ENCODE measurements at regions not wholly inside any gene's neighbourhood (a gene's known extent, or its start where the extent isn't known, plus 50 kb on each side); places are given as distances from the start of the nearest gene placed in this dataset.

DNA sequence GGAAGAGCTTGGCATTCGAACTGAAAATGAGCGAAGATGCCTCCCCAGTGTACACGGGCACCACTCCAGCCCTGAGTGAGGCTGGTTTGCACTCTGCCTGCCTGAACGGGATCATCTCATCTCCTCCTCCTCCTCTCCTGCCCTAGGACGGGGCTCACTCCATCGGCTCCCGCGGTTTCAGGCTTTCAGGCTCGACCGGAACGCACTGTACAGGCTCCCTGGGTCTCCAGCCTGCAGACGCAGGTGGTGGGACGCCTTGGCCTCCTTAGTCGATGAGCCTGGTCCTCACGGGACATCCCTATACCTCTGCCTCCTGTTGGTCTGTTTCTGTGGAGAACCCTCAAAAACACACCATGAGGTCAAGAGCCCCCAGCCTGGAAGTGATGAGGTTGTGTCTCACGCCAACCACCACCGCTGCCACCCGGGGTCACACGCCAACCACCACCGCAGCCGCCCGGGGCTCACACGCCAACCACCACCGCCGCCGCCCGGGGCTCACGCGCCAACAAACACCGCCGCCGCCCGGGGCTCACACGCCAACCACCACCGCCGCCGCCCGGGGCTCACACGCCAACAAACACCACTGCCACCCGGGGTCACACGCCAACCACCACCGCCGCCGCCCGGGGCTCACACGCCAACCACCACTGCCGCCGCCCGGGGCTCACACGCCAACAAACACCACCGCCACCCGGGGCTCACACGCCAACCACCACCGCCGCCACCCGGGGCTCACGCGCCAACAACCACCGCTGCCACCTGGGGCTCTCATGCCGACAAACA lies 56.3 kb downstream of the FOXL3 start:
- no peak for DNase-seq (ENCODE audit: low read depth)
- no peak for TF ChIP-seq CTCF (IDR thresholded peaks at IDR 0.05; ENCODE audit: low read length, missing control alignments)
- no peak overlapping the region for H3K4me3 ChIP-seq (replicated peaks; ENCODE audit: low read depth, low read length)

- H3K4me3 ChIP-seq (replicated peaks; ENCODE audit: low read depth, low read length): no peak overlapping the region
- DNase-seq (ENCODE audit: low read depth): no peak
- no peak for TF ChIP-seq CTCF (IDR thresholded peaks at IDR 0.05; ENCODE audit: low read length, missing control alignments)
Measured at GRCh38 chr7:347001-347590, 57.1 kb downstream of the FOXL3 start.

DNA sequence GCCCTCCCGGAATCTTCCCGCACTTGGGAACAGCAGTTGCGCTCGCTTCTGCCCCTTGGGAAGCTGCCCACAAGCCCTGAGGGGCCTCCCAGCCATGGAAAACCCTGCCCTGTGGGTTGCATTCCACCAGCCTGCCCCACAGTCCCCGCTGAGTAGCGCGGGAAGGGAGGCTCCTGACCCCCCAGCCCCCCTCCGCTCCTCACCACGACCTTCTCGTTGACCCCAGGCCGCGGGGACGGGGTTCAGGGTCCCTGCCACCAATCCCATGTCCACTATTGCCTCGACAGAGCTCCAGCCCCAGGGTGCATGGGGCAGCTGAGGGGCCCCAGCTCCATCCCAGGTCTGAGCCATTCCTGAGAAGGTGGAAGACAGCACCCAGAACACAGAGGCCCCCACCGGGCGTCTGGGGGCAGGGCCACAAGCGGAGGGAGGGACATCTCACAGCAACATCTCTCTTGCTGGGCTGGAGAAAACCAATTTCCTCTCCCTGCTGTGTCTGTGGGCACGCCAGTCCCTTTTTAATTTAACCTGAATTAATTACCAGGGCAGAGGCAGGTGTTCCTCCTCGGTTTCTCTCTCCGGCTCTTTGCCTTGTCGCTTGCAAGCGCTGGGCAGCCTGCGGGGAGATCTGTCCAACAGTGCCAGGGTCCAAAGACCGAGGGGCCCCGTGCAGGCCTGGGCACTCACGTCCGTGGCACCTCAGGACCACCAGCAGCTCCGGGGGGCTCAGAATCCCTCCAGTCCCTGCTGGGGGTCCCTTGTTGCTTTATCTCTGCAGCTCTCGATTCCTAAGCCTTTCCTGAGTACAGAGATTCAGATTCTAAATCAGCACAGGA lies 57.9 kb downstream of the FOXL3 start:
- no peak for DNase-seq (ENCODE audit: low read depth)

GRCh38 chr7:348480-348844 lies 58.5 kb downstream of the FOXL3 start:
- no peak for TF ChIP-seq CTCF (IDR thresholded peaks at IDR 0.05; ENCODE audit: low read length, missing control alignments)
- no peak for DNase-seq (ENCODE audit: low read depth)
- no peak overlapping the region for H3K4me3 ChIP-seq (replicated peaks; ENCODE audit: low read depth, low read length)

More for the DNA sequence above, 57.9 kb downstream of the FOXL3 start:
- no peak for TF ChIP-seq CTCF (IDR thresholded peaks at IDR 0.05; ENCODE audit: low read length, missing control alignments)
- H3K4me3 ChIP-seq (replicated peaks; ENCODE audit: low read depth, low read length): no peak overlapping the region

DNA sequence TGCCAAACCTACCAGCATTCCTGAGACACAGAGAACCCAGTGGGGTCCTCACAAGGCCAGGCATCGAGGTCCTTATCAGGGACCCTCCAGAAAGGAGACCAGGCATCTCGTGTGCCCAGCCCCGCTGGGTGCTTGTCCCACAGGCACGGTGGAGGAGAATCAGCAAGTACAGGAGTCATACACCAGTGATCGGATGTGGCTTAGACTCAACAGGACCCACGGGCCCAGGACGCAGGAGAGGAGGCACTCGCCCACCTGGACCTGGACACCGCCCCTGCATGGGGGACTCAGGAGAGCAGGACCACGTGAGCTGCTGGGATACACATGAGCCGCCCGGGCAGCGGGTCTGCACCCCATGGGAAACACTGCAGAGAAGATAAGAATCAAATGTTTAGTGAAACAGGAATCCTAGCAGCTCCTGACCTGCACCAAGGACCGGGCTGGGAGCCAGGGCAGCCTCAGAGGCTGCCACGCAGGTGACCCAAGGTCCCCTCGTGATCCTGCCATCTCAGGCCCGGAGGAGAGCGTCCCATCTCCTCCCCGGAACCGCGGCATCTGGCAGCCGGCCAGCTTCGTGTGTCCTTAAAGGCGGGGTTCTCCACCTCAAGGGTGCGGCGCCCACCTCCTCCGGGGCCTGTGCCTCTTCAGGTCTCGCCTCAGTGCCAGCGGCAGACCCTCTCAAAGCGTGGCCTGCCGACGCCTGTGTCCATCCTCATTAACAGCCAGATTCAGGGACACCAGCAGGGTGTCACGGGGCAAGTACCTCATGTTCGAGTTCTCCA lies 59.2 kb downstream of the FOXL3 start:
- DNase-seq (ENCODE audit: low read depth): no peak
- no peak for TF ChIP-seq CTCF (IDR thresholded peaks at IDR 0.05; ENCODE audit: low read length, missing control alignments)
- no peak overlapping the region for H3K4me3 ChIP-seq (replicated peaks; ENCODE audit: low read depth, low read length)

DNA sequence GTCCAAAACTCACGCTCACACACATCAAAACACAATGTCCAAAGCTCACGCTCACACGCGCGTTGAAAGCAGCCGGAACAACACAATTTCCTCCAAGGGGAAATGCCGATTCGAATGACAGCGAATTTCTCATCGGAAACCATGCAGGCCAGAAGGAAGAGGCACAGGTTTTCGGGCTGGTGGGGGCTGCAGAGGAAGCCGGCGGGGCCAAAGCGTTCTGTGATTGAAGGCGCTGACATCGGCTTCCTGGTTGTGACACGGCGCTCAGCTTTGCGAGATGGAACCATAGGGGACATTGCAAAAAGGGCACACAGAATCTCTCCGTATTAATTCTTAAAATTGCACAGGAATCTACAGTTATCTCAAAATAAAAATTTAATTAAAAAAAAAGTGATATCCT lies 61.3 kb downstream of the FOXL3 start:
- H3K4me3 ChIP-seq (replicated peaks; ENCODE audit: low read depth, low read length): no peak overlapping the region

More for the DNA sequence above, 61.3 kb downstream of the FOXL3 start:
- TF ChIP-seq CTCF (IDR thresholded peaks at IDR 0.05; ENCODE audit: low read length, missing control alignments): no peak
- no peak for DNase-seq (ENCODE audit: low read depth)

Data from fibroblast of pulmonary artery (primary cell).